ENCODE measurements at regions not wholly inside any gene's neighbourhood (a gene's known extent, or its start where the extent isn't known, plus 50 kb on each side); places are given as distances from the start of the nearest gene placed in this dataset.
"Not testable (repeated sequence)": the region's sequence is repeated elsewhere in the genome, so short reads cannot be mapped to it uniquely, and the experiment has no call there.

DNA sequence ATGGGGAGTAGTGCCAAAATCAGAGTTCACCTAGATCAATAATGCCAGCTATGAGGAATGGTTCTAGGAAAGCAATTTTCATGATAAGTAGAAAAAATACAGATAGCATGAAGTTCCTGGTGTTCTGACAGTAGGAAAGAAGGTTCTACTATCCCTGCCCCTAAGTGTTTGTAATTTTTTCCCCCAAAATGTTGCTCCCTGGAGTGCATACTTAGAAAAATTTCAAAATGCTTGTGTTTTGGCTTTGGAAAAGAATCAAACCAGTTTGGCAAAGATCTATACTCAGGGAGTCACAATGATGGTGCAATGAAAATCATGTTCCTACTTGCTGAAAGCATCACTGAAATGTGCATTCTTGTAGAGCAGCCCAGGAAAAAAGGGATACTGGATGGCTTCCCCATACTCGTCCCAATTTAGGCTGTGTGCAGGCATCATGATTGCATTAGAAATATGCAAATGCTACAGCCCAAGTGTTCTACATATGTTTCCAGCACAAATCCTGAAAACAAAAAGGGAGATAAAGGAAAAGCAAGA is 74.7 kb downstream of the LPAR4 start:
- no peaks in the 10 kb centered on the region for H3K4me1 Mint-ChIP-seq
- ChIA-PET POLR2A (no interaction called here), CTCF (no interaction called here)
- H3K9me3 Mint-ChIP-seq: peaks cover 0 to 6% (median 0%) of the 10 kb centered on the region in 11 donors
- ATAC-seq (no peak), DNase-seq (no peak)
- no peaks in the 10 kb centered on the region for H3K27me3 Mint-ChIP-seq
- no peaks in the 10 kb centered on the region for H3K27me3 ChIP-seq (ENCODE audit: control insufficient read depth in 2 of 2, insufficient read depth in 2 of 2, low read length in 2 of 2)
- no peaks in the 10 kb centered on the region for H3K9me3 ChIP-seq (ENCODE audit: control insufficient read depth in 2 of 3, low read length in 3 of 3)
- no peaks in the 10 kb centered on the region for H3K36me3 ChIP-seq (ENCODE audit: control insufficient read depth in 2 of 3, insufficient read depth in 3 of 3, low read length in 3 of 3)
- intact Hi-C loops (cut with micrococcal nuclease): no loop called here
- no peaks in the 10 kb centered on the region for H3K4me1 ChIP-seq (ENCODE audit: control insufficient read depth in 2 of 2, insufficient read depth in 2 of 2, low read length in 2 of 2)
- H3K27ac Mint-ChIP-seq: no peak overlapping the region
- no peaks in the 10 kb centered on the region for H3K36me3 Mint-ChIP-seq
- no peak overlapping the region for H3K4me3 Mint-ChIP-seq
- H3K4me3 ChIP-seq (ENCODE audit: low read length): no peak overlapping the region
- H3K27ac ChIP-seq (ENCODE audit: low read depth, low read length): no peak overlapping the region

- POLR2A ChIA-PET: no interaction called here
- Mint-ChIP-seq H3K36me3 (no peaks in the 10 kb centered on the region), H3K4me1 (peaks cover 0 to 4% (median 0%) of the 10 kb centered on the region in 7 donors), H3K27ac (no peak overlapping the region), H3K9me3 (peaks cover 0 to 3% (median 0%) of the 10 kb centered on the region in 11 donors), H3K4me3 (no peak overlapping the region), H3K27me3 (no peaks in the 10 kb centered on the region)
- CTCF ChIA-PET: no interaction called here
- Histone ChIP-seq H3K36me3 (ENCODE audit: control insufficient read depth in 2 of 3, insufficient read depth in 3 of 3, low read length in 3 of 3) (no peaks in the 10 kb centered on the region), H3K27ac (ENCODE audit: low read depth, low read length) (no peak overlapping the region), H3K9me3 (ENCODE audit: control insufficient read depth in 2 of 3, low read length in 3 of 3) (no peaks in the 10 kb centered on the region), H3K27me3 (ENCODE audit: control insufficient read depth in 2 of 2, insufficient read depth in 2 of 2, low read length in 2 of 2) (no peaks in the 10 kb centered on the region), H3K4me1 (ENCODE audit: control insufficient read depth in 2 of 2, insufficient read depth in 2 of 2, low read length in 2 of 2) (no peaks in the 10 kb centered on the region), H3K4me3 (ENCODE audit: low read length) (no peak overlapping the region)
- ATAC-seq: no peak
- intact Hi-C loops (cut with micrococcal nuclease): no loop called here
- DNase-seq: no peak
These were observed 84.0 kb downstream of the LPAR4 start for GRCh38 chrX:78831523-78831922.

GRCh38 chrX:78838709-78839108 is 91.2 kb downstream of the LPAR4 start:
- Histone ChIP-seq H3K27me3 (ENCODE audit: control insufficient read depth in 2 of 2, insufficient read depth in 2 of 2, low read length in 2 of 2) (no peaks in the 10 kb centered on the region), H3K36me3 (ENCODE audit: control insufficient read depth in 2 of 3, insufficient read depth in 3 of 3, low read length in 3 of 3) (no peaks in the 10 kb centered on the region), H3K9me3 (ENCODE audit: control insufficient read depth in 2 of 3, low read length in 3 of 3) (no peaks in the 10 kb centered on the region), H3K4me3 (ENCODE audit: low read length) (no peak overlapping the region), H3K27ac (ENCODE audit: low read depth, low read length) (no peak overlapping the region), H3K4me1 (ENCODE audit: control insufficient read depth in 2 of 2, insufficient read depth in 2 of 2, low read length in 2 of 2) (no peaks in the 10 kb centered on the region)
- H3K4me3 Mint-ChIP-seq: no peak overlapping the region
- peaks cover 0 to 4% (median 0%) of the 10 kb centered on the region in 7 donors for H3K4me1 Mint-ChIP-seq
- intact Hi-C loops (cut with micrococcal nuclease): no loop called here
- ATAC-seq: no peak
- H3K9me3 Mint-ChIP-seq: peaks cover 0 to 3% (median 0%) of the 10 kb centered on the region in 11 donors
- ChIA-PET POLR2A (no interaction called here), CTCF (no interaction called here)
- peaks cover 0 to 3% (median 0%) of the 10 kb centered on the region in 5 donors for H3K36me3 Mint-ChIP-seq
- no peak overlapping the region for H3K27ac Mint-ChIP-seq
- DNase-seq: no peak
- H3K27me3 Mint-ChIP-seq: no peaks in the 10 kb centered on the region

- H3K4me3 Mint-ChIP-seq: no peak overlapping the region
- Histone ChIP-seq H3K4me3 (ENCODE audit: low read length) (no peak overlapping the region), H3K9me3 (ENCODE audit: control insufficient read depth in 2 of 3, low read length in 3 of 3) (no peaks in the 10 kb centered on the region), H3K27me3 (ENCODE audit: control insufficient read depth in 2 of 2, insufficient read depth in 2 of 2, low read length in 2 of 2) (no peaks in the 10 kb centered on the region), H3K27ac (ENCODE audit: low read depth, low read length) (no peak overlapping the region), H3K4me1 (ENCODE audit: control insufficient read depth in 2 of 2, insufficient read depth in 2 of 2, low read length in 2 of 2) (no peaks in the 10 kb centered on the region), H3K36me3 (ENCODE audit: control insufficient read depth in 2 of 3, insufficient read depth in 3 of 3, low read length in 3 of 3) (no peaks in the 10 kb centered on the region)
- POLR2A ChIA-PET: no interaction called here
- no peak for ATAC-seq
- peaks cover 0 to 3% (median 0%) of the 10 kb centered on the region in 5 donors for H3K36me3 Mint-ChIP-seq
- intact Hi-C loops (cut with micrococcal nuclease): no loop called here
- no peak for DNase-seq
- no peak overlapping the region for H3K27ac Mint-ChIP-seq
- H3K9me3 Mint-ChIP-seq: peaks cover 0 to 3% (median 0%) of the 10 kb centered on the region in 11 donors
- CTCF ChIA-PET: no interaction called here
- peaks cover 0 to 4% (median 0%) of the 10 kb centered on the region in 7 donors for H3K4me1 Mint-ChIP-seq
- no peaks in the 10 kb centered on the region for H3K27me3 Mint-ChIP-seq
These were observed 92.2 kb downstream of the LPAR4 start for GRCh38 chrX:78839711-78840110.

- DNase-seq; intact Hi-C loops (cut with micrococcal nuclease); H3K36me3 ChIP-seq (ENCODE audit: control insufficient read depth in 2 of 3, insufficient read depth in 3 of 3, low read length in 3 of 3); H3K27ac ChIP-seq (ENCODE audit: low read depth, low read length); ATAC-seq; H3K27ac Mint-ChIP-seq; H3K4me3 ChIP-seq (ENCODE audit: low read length); H3K36me3 Mint-ChIP-seq; CTCF ChIA-PET; H3K9me3 ChIP-seq (ENCODE audit: control insufficient read depth in 2 of 3, low read length in 3 of 3); H3K27me3 ChIP-seq (ENCODE audit: control insufficient read depth in 2 of 2, insufficient read depth in 2 of 2, low read length in 2 of 2); POLR2A ChIA-PET; H3K9me3 Mint-ChIP-seq; H3K4me1 ChIP-seq (ENCODE audit: control insufficient read depth in 2 of 2, insufficient read depth in 2 of 2, low read length in 2 of 2); H3K4me1 Mint-ChIP-seq; H3K4me3 Mint-ChIP-seq; H3K27me3 Mint-ChIP-seq: not testable (repeated sequence)
These were observed 96.7 kb downstream of the LPAR4 start for GRCh38 chrX:78844218-78844617.

- H3K4me3 ChIP-seq (ENCODE audit: low read length); H3K9me3 ChIP-seq (ENCODE audit: control insufficient read depth in 2 of 3, low read length in 3 of 3); H3K4me3 Mint-ChIP-seq; H3K27me3 Mint-ChIP-seq; CTCF ChIA-PET; DNase-seq; H3K4me1 ChIP-seq (ENCODE audit: control insufficient read depth in 2 of 2, insufficient read depth in 2 of 2, low read length in 2 of 2); H3K27ac ChIP-seq (ENCODE audit: low read depth, low read length); H3K4me1 Mint-ChIP-seq; H3K36me3 ChIP-seq (ENCODE audit: control insufficient read depth in 2 of 3, insufficient read depth in 3 of 3, low read length in 3 of 3); ATAC-seq; H3K27me3 ChIP-seq (ENCODE audit: control insufficient read depth in 2 of 2, insufficient read depth in 2 of 2, low read length in 2 of 2); H3K27ac Mint-ChIP-seq: not testable (repeated sequence)
- peaks cover 0 to 16% (median 6%) of the 10 kb centered on the region in 5 donors for H3K36me3 Mint-ChIP-seq
- intact Hi-C loops (cut with micrococcal nuclease): loop anchor here (10.0 kb wide), 1 partner anchor 534 kb away; no protein-coding TSS in a partner anchor
- POLR2A ChIA-PET: interaction anchor here (0.6 kb wide), 1 partner anchor 55 kb away, joined by 5 read pairs; no protein-coding TSS in a partner anchor
- H3K9me3 Mint-ChIP-seq: peaks cover 7 to 25% (median 17%) of the 10 kb centered on the region in 11 donors
These were observed 63.9 kb upstream of the P2RY10 start for GRCh38 chrX:78881248-78881647.

DNA sequence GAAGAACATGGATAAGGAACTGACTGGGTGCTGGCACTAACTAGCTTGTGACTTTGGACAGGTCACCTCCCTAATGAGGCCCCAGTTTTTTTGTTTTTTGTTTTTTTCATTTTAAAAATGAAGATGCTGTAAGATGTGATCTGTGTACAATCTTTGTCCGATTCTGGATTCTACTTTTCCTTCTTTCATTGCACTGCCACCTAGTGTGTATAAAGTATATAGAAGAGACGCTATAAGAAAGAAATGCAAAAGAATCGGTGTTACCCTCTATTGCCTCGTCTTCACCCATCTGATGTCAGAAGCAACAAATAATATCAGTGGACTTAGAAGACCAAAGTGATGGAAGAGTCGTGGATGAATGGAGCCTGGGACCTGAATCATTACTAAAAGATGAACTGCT is 58.6 kb upstream of the P2RY10 start:
- POLR2A ChIA-PET: no interaction called here
- H3K36me3 ChIP-seq (ENCODE audit: control insufficient read depth in 2 of 3, insufficient read depth in 3 of 3, low read length in 3 of 3): no peaks in the 10 kb centered on the region

More for the DNA sequence above, 58.6 kb upstream of the P2RY10 start:
- Mint-ChIP-seq H3K27me3 (no peaks in the 10 kb centered on the region), H3K4me3 (peak overlapping the region in 3 of 10 donors; percentile 0 to 46 (median 38)), H3K36me3 (peaks cover 0 to 9% (median 0%) of the 10 kb centered on the region in 5 donors), H3K27ac (peak overlapping the region in 5 of 9 donors; percentile 6 to 51 (median 13)), H3K9me3 (peaks cover 0 to 8% (median 0%) of the 10 kb centered on the region in 11 donors), H3K4me1 (peaks cover 4 to 11% (median 9%) of the 10 kb centered on the region in 7 donors)
- ATAC-seq (peak; percentile 67), DNase-seq (peak in 6 of 9 donors; percentile 2 to 33 (median 18))
- CTCF ChIA-PET: interaction anchor here (0.6 to 1.0 kb wide), 6 partner anchors 36 to 854 kb away, joined by 3 to 4 read pairs (median 3); no protein-coding TSS in a partner anchor
- no peak overlapping the region for H3K27ac ChIP-seq (ENCODE audit: low read depth, low read length)
- H3K4me1 ChIP-seq (ENCODE audit: control insufficient read depth in 2 of 2, insufficient read depth in 2 of 2, low read length in 2 of 2): peaks cover 0 to 4% of the 10 kb centered on the region in 2 donors
- intact Hi-C loops (cut with micrococcal nuclease): loop anchor here (1.0 to 10.0 kb wide), 8 partner anchors 61 to 762 kb away; partner anchors contain the start of gene P2RY10 (in 1 of the 2)
- H3K4me3 ChIP-seq (ENCODE audit: low read length): no peak overlapping the region
- H3K27me3 ChIP-seq (ENCODE audit: control insufficient read depth in 2 of 2, insufficient read depth in 2 of 2, low read length in 2 of 2): no peaks in the 10 kb centered on the region
- H3K9me3 ChIP-seq (ENCODE audit: control insufficient read depth in 2 of 3, low read length in 3 of 3): no peaks in the 10 kb centered on the region
